GM12878 (cell line): ENCODE measurements at regions not wholly inside any gene's neighbourhood (a gene's known extent, or its start where the extent isn't known, plus 50 kb on each side); places are given as distances from the start of the nearest gene placed in this dataset.

Experiments
- ATAC-seq: fragments of 200-7000 bp; cut with Tn5 transposase; 3 replicates; pipeline ENCODE4 v1.9.1; 2020; ENCODE audit warnings: mild to moderate bottlenecking, moderate library complexity
- BruUV-seq: library from RNA; stranded (reverse); fragments of 400-500 nt; replicated peaks from 2 replicates; lab custom pipeline; 2021; lab: Mats Ljungman, UMichigan
- CTCF ChIA-PET: fragments of 300-600 bp; sonication (Branson Sonifier 250); formaldehyde crosslinking; extraction: SDS; loops from one replicate; lab custom pipeline; 2021; ENCODE audit warnings: inconsistent platforms; lab: Yijun Ruan, JAX
- POLR2A ChIA-PET: fragments of 350-600 bp; formaldehyde crosslinking; extraction: SDS; loops from one replicate; lab custom pipeline; 2021; ENCODE audit warnings: inconsistent platforms; lab: Charles Lee
- RAD21 ChIA-PET: fragments of 300-600 bp; sonication (Branson Sonifier 250); formaldehyde crosslinking; loops from one replicate; lab custom pipeline; 2023; ENCODE audit warnings: antibody characterized with exemption; ENCODE audit not compliant: unreplicated experiment; lab: Charles Lee
- SMC1A ChIA-PET: fragments of 300-600 bp; sonication (Branson Sonifier 250); formaldehyde crosslinking; loops from one replicate; lab custom pipeline; 2023; ENCODE audit not compliant: unreplicated experiment, uncharacterized antibody; lab: Charles Lee
- DNase-seq: peaks from one replicate; pipeline ENCODE4 v3.0.0-alpha.2; 2011; ENCODE audit warnings: low read depth, low spot score
- FAIRE-seq: peaks from 3 replicates; lab custom pipeline; 2011; peaks lifted over from hg19 to GRCh38; lab: Jason Lieb, UNC
- H2AFZ ChIP-seq: 2 replicates; pipeline ENCODE4 v1.6.0; 2011; ENCODE audit warnings: low read depth, low read length, control low read depth; ENCODE audit not compliant: control insufficient read depth
- H3K27ac ChIP-seq: 2 replicates; pipeline ENCODE4 v1.5.1; 2011; ENCODE audit warnings: control low read depth; ENCODE audit not compliant: control insufficient read depth, insufficient read depth
- H3K27me3 ChIP-seq, 2 experiments: replicated peaks in 1 of 2; 2 replicates each; pipeline versions ENCODE4 v1.6.0 to v1.6.1; 2011; ENCODE audit warnings: low read length in 1 of 2; ENCODE audit not compliant: control insufficient read depth in 2 of 2, insufficient read depth in 2 of 2
- H3K36me3 ChIP-seq, 2 experiments: 2 replicates each; pipeline ENCODE4 v1.5.1; 2011; ENCODE audit warnings: low read length in 1 of 2; ENCODE audit not compliant: control insufficient read depth in 2 of 2, insufficient read depth in 2 of 2
- H3K4me1 ChIP-seq: 2 replicates; pipeline ENCODE4 v1.6.1; 2011; ENCODE audit warnings: mild to moderate bottlenecking, low read length, moderate library complexity, mixed read lengths; ENCODE audit not compliant: control insufficient read depth, insufficient read depth
- H3K4me2 ChIP-seq: 2 replicates; pipeline ENCODE4 v1.6.0; 2011; ENCODE audit warnings: control low read depth; ENCODE audit not compliant: control insufficient read depth, insufficient read depth
- H3K4me3 ChIP-seq: fragments of 200-600 bp; sonication (generic); 2 replicates; pipeline ENCODE4 v1.5.1; 2016
- H3K79me2 ChIP-seq: 2 replicates; pipeline ENCODE4 v1.6.0; 2011; ENCODE audit warnings: low read length; ENCODE audit not compliant: control insufficient read depth, insufficient read depth
- H3K9ac ChIP-seq: 2 replicates; pipeline ENCODE4 v1.8.0; 2011; ENCODE audit warnings: low read length, control low read depth, mixed read lengths; ENCODE audit not compliant: control insufficient read depth, insufficient read depth
- H3K9me3 ChIP-seq: replicated peaks from 3 replicates; pipeline ENCODE4 v1.5.1; 2011; ENCODE audit warnings: mild to moderate bottlenecking, low read length; ENCODE audit not compliant: control insufficient read depth, insufficient read depth
- H4K20me1 ChIP-seq: 2 replicates; pipeline ENCODE4 v1.6.0; 2011; ENCODE audit not compliant: control insufficient read depth, insufficient read depth
- USF2 ChIP-seq: IDR thresholded peaks from 2 replicates; pipeline ENCODE4 v1.6.1; 2011; ENCODE audit warnings: low read depth, low read length, improper control_type of control experiment, borderline replicate concordance
- ZNF687 ChIP-seq: fragments of 450-650 bp; IDR thresholded peaks from 2 replicates; pipeline ENCODE4 v1.6.1; 2017; ENCODE audit warnings: mild to moderate bottlenecking, moderate library complexity
- WGBS: methylation state at CpG from one replicate; pipeline ENCODE4 v1.1.6; 2016; ENCODE audit warnings: low lambda C conversion rate; ENCODE audit not compliant: insufficient replicate concordance, insufficient coverage; ENCODE audit errors: missing lambda C conversion rate; 5-methylcytosine and 5-hydroxymethylcytosine counted together
- in situ Hi-C: fragments of 300-500 bp; cut with MboI; formaldehyde crosslinking; loops from 9 replicates; pipeline ENCODE4 v1.14.3; 2018; ENCODE audit warnings: mixed read lengths
- intact Hi-C: fragments of 100-400 bp; cut with micrococcal nuclease; formaldehyde crosslinking; loops from one replicate; pipeline ENCODE4 v1.14.2; 2022; ENCODE audit not compliant: unreplicated experiment

GRCh38 chr6:12578751-12579150, 137.8 kb upstream of the PHACTR1 start:
- BruUV-seq = no TSS peak
- Histone ChIP-seq H3K4me2 (no peak overlapping the region), H3K9ac (no peak overlapping the region), H3K27ac (no peak overlapping the region), H3K4me1 (no peaks in the 10 kb centered on the region), H3K36me3 (no peaks in the 10 kb centered on the region), H3K4me3 (no peak overlapping the region), H3K79me2 (no peaks in the 10 kb centered on the region), H4K20me1 (no peaks in the 10 kb centered on the region), H3K27me3 (no peaks in the 10 kb centered on the region), H2AFZ (no peak overlapping the region), H3K9me3 (no peaks in the 10 kb centered on the region)
- WGBS = 45% methylated on average over 3 of the region's 3 CpGs
- intact Hi-C loops = no loop called here
- in situ Hi-C loops = no loop called here
- ChIA-PET SMC1A (interaction anchor here (0.9 kb wide), 1 partner anchor 9 kb away, joined by 5 read pairs; no protein-coding TSS in a partner anchor), RAD21 (no interaction called here), POLR2A (no interaction called here)
- FAIRE-seq (no peak), ATAC-seq (no peak), DNase-seq (no peak)
- TF ChIP-seq USF2 (no peak), ZNF687 (no peak)
- TF ChIP-seq, all 136 proteins: peak for 0
- CTCF ChIA-PET = no interaction called here
